ENCODE measurements at regions not wholly inside any gene's neighbourhood (a gene's known extent, or its start where the extent isn't known, plus 50 kb on each side); places are given as distances from the start of the nearest gene placed in this dataset.

DNA sequence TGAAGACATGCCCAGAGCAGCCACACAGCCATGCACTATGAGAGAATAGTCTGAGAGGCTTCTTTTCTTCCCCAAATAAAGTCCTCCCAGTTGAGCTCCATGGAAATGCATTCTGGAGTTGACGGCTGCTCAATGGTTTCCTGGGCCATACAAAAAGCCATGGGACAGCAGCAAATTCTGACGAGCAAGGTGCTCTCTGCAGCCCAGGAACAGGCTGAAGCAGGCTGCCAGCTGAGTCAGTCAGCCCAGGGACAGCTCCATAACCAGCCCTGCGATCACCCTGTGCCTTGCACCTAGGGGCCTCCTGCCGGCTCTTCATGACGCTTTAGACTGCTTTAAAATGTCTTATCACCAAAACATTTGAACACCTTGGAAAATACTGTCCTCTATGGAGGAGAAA is 256.3 kb upstream of the CHRNA7 start:
- TF ChIP-seq, protein P1, sequence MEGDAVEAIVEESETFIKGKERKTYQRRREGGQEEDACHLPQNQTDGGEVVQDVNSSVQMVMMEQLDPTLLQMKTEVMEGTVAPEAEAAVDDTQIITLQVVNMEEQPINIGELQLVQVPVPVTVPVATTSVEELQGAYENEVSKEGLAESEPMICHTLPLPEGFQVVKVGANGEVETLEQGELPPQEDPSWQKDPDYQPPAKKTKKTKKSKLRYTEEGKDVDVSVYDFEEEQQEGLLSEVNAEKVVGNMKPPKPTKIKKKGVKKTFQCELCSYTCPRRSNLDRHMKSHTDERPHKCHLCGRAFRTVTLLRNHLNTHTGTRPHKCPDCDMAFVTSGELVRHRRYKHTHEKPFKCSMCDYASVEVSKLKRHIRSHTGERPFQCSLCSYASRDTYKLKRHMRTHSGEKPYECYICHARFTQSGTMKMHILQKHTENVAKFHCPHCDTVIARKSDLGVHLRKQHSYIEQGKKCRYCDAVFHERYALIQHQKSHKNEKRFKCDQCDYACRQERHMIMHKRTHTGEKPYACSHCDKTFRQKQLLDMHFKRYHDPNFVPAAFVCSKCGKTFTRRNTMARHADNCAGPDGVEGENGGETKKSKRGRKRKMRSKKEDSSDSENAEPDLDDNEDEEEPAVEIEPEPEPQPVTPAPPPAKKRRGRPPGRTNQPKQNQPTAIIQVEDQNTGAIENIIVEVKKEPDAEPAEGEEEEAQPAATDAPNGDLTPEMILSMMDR (conservative IDR thresholded peaks at IDR 0.05): no peak
- TF ChIP-seq ZFX (IDR thresholded peaks at IDR 0.05): no peak

All from C4-2B (cell line).